ENCODE measurements at regions not wholly inside any gene's neighbourhood (a gene's known extent, or its start where the extent isn't known, plus 50 kb on each side); places are given as distances from the start of the nearest gene placed in this dataset.
A peak's percentile ranks its signal among the peaks of the same experiment; 100 is the strongest.
"Not testable (repeated sequence)": the region's sequence is repeated elsewhere in the genome, so short reads cannot be mapped to it uniquely, and the experiment has no call there.

DNA sequence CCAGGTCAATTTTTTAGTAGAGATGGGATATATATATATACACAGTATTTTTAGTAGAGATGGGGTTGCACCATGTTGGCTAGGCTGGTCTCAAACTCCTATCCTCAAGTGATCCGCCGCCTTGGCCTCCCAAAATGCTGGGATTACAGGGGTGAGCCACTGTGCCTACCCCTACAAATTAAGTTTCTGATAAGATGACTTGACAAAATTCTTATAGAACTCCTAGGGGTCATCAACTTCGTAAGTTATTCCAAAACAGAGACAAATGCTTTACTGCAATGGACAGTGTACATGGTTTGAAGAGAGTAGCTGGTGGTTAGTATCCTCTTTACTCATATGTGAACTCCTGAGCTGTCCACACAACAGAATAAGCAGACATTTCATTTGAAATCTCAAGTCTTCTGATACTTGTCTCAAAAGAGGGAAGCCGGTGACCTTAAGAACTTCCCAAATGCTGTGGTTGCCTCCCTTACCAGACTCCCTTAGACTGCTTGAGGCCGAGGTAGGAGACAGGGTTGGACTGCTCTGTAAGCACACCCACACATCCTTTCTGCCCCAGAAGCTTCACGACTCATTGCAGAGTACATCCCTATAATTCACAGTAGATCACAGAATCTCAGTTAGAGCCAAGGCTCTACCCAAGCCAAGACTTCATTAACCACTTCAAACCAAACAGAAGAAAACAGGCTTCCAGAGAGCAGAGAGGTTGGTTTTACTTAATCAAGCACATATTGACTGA is 244.1 kb upstream of the IRF2BP2 start:
- FAIRE-seq (peak; percentile 26), DNase-seq (ENCODE audit: insufficient read length, low spot score) (no peak)
- TF ChIP-seq POU2F2 (IDR thresholded peaks at IDR 0.05; ENCODE audit: low read depth, low read length) (no peak), SPI1 (IDR thresholded peaks at IDR 0.05; ENCODE audit: low read depth, low read length) (no peak), PAX5 (IDR thresholded peaks at IDR 0.05; ENCODE audit: insufficient read depth, low read length, severe bottlenecking) (no peak), TAF1 (IDR thresholded peaks at IDR 0.05; ENCODE audit: low read depth, low read length) (no peak), POLR2A (IDR thresholded peaks at IDR 0.05; ENCODE audit: low read depth, low read length) (no peak), POLR2AphosphoS5 (IDR thresholded peaks at IDR 0.05; ENCODE audit: low read depth, low read length) (no peak)

DNA sequence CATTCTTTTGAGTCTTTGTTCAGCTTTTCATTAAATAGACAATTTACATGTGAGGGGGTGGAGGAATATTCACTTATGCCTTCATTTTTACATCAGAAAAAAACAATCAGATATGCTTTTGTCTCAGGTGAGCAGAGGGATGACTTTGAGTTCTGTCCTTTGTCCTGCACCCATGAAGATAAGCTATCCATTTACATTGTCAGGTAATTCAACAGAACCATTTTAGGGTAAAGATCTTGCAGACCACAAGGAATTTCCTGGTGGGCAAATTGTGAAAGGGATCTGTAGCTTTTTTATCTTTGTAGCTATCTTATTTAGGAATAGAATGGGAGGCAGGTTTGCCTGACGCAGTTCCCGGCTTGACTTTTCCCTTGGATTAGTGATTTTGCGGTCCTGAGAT is 242.7 kb upstream of the IRF2BP2 start:
- FAIRE-seq (no peak), DNase-seq (ENCODE audit: insufficient read length, low spot score) (no peak)
- no peak for TF ChIP-seq SPI1 (IDR thresholded peaks at IDR 0.05; ENCODE audit: low read depth, low read length)
- no peak for TF ChIP-seq TAF1 (IDR thresholded peaks at IDR 0.05; ENCODE audit: low read depth, low read length)
- TF ChIP-seq POU2F2 (IDR thresholded peaks at IDR 0.05; ENCODE audit: low read depth, low read length), result no peak

DNA sequence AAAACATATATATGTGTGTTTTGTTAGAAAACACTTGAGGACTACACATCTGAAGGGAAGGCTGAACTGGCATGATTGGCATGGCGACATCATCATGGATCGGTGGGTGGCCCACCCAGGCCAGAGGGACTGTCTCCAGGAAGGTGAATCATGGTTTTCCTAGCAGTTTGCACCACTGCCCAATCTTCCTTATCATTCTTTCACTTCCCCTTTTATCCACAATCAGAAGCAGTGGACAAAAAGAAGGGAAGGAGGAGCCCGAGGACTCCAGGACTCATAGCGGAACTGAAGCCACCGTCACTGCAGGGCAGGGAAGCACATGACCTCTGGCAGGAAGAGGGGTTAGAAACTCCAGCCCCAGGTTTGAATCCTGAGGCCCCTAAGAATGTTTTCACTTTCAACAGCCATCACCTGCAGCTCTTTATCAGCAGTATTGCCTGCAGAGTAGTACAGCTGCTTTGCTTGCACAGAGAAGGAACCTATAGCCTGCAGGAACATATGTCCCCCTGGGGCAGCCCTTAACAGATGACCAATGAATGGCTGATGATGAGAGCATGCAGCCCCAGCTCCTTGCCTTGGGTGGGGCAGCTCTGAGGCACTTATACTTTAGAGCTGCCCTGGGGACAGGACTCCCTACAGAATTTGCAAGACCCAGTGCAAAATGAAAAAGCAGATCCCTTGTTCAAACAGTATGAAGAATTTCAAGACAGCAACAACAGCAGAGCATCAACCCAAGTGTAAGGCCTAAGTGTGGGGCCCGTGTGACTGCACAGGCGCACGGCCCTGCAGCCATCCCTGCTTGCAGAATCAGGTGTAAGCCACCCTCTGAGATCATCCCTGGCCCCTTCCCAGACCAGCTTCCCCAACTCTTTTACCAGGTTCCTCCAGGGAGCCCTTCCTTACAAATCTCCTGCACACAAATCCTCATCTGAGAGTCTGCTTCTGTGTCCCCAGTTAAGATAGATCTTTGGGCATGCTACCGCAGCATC is 241.8 kb upstream of the IRF2BP2 start:
- DNase-seq (ENCODE audit: insufficient read length, low spot score) (no peak), FAIRE-seq (peak; percentile 47)
- TF ChIP-seq POU2F2 (IDR thresholded peaks at IDR 0.05; ENCODE audit: low read depth, low read length), result no peak
- TF ChIP-seq SPI1 (IDR thresholded peaks at IDR 0.05; ENCODE audit: low read depth, low read length), result peak; percentile 96

DNA sequence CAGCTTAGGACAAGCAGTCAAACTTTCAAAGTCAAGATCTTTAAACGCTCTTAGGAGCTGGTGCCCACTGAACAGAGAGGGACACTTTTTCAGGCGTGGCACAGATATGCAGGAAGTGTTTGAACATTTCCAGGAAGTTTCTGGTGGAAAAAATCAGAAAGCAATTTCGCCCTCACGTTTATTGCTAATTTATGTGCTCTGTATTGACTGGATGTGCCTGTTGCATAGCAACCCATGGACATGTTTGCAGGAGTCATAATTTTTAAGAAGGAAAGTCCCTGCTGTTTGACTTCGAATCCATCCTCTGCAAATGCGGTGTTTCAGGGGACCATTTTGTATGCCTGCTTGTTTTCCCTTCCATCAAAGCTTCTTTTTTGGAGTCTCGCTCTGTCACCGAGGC is 239.9 kb upstream of the IRF2BP2 start:
- DNase-seq (ENCODE audit: insufficient read length, low spot score), result no peak
- TF ChIP-seq SPI1 (IDR thresholded peaks at IDR 0.05; ENCODE audit: low read depth, low read length) (no peak), POLR2AphosphoS5 (IDR thresholded peaks at IDR 0.05; ENCODE audit: low read depth, low read length) (no peak), TAF1 (IDR thresholded peaks at IDR 0.05; ENCODE audit: low read depth, low read length) (no peak), POU2F2 (IDR thresholded peaks at IDR 0.05; ENCODE audit: low read depth, low read length) (no peak), POLR2A (IDR thresholded peaks at IDR 0.05; ENCODE audit: low read depth, low read length) (no peak), PAX5 (IDR thresholded peaks at IDR 0.05; ENCODE audit: insufficient read depth, low read length, severe bottlenecking) (no peak)
- peak; percentile 26 for FAIRE-seq

DNA sequence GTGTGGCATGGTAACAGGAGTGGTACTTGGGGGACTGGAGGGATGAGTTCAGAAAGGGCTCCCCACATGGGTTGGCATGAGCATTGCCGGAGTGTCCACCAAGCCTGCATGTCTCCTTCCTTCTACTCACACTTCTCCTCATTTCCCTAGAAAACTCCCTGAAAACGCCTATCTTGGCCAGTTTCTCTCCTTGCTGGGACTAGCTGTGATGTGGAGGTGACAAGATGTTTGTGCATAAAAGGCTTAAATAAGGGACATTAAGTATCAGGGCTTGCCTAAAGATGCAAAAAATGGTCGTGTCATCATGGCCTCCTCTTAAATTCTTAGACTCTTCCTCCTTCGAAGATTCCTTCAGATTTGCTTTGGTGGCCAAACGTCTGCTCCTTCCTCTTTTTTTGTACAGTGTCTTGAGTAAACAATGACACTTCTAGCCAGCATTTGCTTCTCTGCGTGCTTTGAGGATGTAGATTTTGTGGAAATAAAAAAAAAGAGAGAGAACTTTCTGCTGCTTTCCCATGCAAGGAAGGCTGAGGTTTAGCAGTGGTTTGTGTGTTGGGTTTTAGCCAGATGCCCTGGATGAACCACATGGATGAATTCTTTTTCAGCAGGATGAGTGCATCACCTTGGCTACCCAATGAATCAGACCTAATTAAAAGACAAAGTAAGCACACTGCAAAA is 239.1 kb upstream of the IRF2BP2 start:
- FAIRE-seq, result no peak
- TF ChIP-seq POU2F2 (IDR thresholded peaks at IDR 0.05; ENCODE audit: low read depth, low read length) (no peak), PAX5 (IDR thresholded peaks at IDR 0.05; ENCODE audit: insufficient read depth, low read length, severe bottlenecking) (no peak), POLR2A (IDR thresholded peaks at IDR 0.05; ENCODE audit: low read depth, low read length) (no peak), TAF1 (IDR thresholded peaks at IDR 0.05; ENCODE audit: low read depth, low read length) (no peak), SPI1 (IDR thresholded peaks at IDR 0.05; ENCODE audit: low read depth, low read length) (no peak), POLR2AphosphoS5 (IDR thresholded peaks at IDR 0.05; ENCODE audit: low read depth, low read length) (no peak)
- no peak for DNase-seq (ENCODE audit: insufficient read length, low spot score)

DNA sequence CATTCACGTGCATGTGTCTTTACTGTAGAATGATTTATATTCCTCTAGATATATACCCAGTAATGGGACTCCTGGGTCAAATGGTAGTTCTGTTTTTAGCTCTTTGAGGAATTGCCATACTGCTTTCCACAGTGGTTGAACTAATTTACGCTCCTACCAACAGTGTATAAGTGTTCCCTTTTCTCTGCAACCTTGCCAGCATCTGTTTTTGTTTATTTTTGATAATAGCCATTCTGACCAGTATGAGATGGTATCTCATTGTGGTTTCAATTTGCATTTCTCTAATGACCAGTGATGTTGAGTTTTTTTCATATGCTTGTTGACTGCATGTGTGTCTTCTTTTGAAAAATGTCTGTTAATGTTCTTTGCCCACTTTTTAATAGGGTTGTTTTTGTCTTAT is 236.8 kb upstream of the IRF2BP2 start:
- FAIRE-seq; DNase-seq (ENCODE audit: insufficient read length, low spot score): not testable (repeated sequence)

DNA sequence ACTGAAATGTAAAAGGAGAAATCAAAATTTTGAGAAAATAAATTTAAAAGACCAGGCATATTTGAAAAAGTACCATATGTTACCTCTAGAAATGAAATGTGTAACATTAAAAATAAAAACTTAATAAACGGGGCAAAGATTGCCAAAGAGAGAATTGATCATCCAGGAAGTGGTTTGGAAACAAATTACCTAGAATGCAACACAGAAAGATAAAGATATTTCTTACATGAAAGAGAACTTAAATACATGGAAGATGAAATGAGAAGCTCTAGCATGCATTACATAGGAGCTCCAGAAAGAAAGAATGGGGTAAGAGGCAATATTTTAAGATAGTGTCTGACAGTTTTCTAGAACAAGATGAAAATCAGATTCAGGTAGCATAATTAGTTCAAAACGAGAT is 235.9 kb upstream of the IRF2BP2 start:
- no peak for DNase-seq (ENCODE audit: insufficient read length, low spot score)
- FAIRE-seq, result no peak
- no peak for TF ChIP-seq POLR2A (IDR thresholded peaks at IDR 0.05; ENCODE audit: low read depth, low read length)

DNA sequence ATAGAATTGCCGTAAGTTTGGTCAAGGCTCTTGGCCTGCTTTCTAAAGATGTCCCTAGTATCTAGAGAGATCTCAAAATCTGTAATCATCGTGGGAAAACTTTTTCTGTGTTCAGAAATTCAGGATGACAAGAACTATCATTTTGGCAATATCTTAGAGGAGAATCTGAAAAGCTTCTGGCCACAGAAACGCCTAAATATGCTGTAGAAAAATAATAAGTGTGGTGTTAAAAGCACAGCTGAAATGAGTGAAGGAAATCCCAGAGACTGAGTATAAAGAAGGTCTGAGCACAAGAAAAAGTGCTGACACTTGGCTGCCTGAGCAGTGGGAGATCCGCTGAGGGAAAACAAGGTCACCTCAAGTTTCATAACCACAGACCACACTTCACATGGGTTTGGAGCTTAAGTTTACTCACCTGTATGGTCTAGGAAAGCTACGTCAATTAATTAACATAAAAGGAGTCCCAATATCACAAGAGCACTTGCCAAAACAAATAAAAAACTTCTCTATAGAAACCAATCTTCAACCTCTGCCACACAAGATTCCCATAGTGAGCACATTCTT is 235.2 kb upstream of the IRF2BP2 start:
- FAIRE-seq (peak; percentile 81), DNase-seq (ENCODE audit: insufficient read length, low spot score) (no peak)

DNA sequence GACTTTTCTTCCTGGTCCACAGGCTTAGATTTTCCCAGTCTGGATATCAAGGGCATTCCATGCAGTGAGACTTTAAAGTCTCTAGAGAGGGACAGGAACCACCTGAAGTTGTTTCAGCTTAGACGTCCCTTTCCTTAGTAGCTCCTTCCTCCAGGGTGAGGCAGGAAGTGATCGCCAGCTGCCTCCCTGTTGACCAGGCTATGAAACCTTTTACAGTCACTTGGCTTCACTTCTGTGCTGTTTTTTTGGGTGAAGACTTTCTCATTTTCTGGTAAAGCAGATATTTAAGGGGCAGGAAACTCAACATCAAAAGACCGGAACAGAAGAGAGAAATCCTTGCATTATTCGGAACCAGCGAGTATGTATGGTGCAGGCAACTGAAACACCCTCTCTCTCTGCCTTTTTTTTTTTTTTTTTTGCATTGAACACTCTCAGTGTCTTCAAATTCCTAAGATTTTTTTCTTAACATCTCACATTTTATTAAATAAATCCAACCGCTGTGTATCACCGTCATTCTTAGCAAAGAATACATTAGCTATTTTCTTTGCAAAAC is 234.6 kb upstream of the IRF2BP2 start:
- peak; percentile 58 for FAIRE-seq
- no peak for DNase-seq (ENCODE audit: insufficient read length, low spot score)
- TF ChIP-seq PAX5 (IDR thresholded peaks at IDR 0.05; ENCODE audit: insufficient read depth, low read length, severe bottlenecking) (no peak), SPI1 (IDR thresholded peaks at IDR 0.05; ENCODE audit: low read depth, low read length) (peak; percentile 63), POLR2AphosphoS5 (IDR thresholded peaks at IDR 0.05; ENCODE audit: low read depth, low read length) (peak; percentile 21; the same call in 1 of the 2 replicates)

More for the DNA sequence above, 235.2 kb upstream of the IRF2BP2 start:
- no peak for TF ChIP-seq PAX5 (IDR thresholded peaks at IDR 0.05; ENCODE audit: insufficient read depth, low read length, severe bottlenecking)
- TF ChIP-seq SPI1 (IDR thresholded peaks at IDR 0.05; ENCODE audit: low read depth, low read length), result no peak
- 0 out of 2 replicates have a peak, but pooled peaks have one; percentile 42 for TF ChIP-seq POU2F2 (IDR thresholded peaks at IDR 0.05; ENCODE audit: low read depth, low read length)
- no peak for TF ChIP-seq POLR2A (IDR thresholded peaks at IDR 0.05; ENCODE audit: low read depth, low read length)
